WI38 (cell line): ENCODE measurements at regions not wholly inside any gene's neighbourhood (a gene's known extent, or its start where the extent isn't known, plus 50 kb on each side); places are given as distances from the start of the nearest gene placed in this dataset.

Source experiments
- H3K4me3 ChIP-seq: 2 replicates; pipeline ENCODE4 v1.5.1; 2011; ENCODE audit warnings: low read depth, mild to moderate bottlenecking, control low read depth, low read length
- TF ChIP-seq, protein P1 (sequence below): IDR thresholded peaks from 2 replicates; pipeline ENCODE4 v1.5.1; 2012; ENCODE audit warnings: low read depth, mild to moderate bottlenecking, control low read depth, low read length

DNA sequence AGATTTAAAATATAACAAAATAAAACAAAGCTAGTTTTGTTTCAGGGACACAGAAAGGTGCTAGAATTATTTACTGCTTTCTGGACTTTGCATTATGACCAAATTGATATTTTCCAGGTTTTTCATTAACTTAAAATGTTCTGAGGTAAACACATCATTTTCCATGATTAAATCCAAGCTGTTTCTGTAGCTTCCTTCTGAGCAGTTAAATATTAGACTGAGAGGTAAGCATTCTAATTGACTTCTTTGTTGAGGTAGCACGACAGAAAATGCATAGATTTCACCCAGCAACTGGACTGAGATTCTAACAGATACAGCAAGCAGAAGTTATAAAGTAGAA is 98.3 kb downstream of the BMP4 start:
- TF ChIP-seq, protein P1, sequence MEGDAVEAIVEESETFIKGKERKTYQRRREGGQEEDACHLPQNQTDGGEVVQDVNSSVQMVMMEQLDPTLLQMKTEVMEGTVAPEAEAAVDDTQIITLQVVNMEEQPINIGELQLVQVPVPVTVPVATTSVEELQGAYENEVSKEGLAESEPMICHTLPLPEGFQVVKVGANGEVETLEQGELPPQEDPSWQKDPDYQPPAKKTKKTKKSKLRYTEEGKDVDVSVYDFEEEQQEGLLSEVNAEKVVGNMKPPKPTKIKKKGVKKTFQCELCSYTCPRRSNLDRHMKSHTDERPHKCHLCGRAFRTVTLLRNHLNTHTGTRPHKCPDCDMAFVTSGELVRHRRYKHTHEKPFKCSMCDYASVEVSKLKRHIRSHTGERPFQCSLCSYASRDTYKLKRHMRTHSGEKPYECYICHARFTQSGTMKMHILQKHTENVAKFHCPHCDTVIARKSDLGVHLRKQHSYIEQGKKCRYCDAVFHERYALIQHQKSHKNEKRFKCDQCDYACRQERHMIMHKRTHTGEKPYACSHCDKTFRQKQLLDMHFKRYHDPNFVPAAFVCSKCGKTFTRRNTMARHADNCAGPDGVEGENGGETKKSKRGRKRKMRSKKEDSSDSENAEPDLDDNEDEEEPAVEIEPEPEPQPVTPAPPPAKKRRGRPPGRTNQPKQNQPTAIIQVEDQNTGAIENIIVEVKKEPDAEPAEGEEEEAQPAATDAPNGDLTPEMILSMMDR: no peak
- no peak overlapping the region for H3K4me3 ChIP-seq

DNA sequence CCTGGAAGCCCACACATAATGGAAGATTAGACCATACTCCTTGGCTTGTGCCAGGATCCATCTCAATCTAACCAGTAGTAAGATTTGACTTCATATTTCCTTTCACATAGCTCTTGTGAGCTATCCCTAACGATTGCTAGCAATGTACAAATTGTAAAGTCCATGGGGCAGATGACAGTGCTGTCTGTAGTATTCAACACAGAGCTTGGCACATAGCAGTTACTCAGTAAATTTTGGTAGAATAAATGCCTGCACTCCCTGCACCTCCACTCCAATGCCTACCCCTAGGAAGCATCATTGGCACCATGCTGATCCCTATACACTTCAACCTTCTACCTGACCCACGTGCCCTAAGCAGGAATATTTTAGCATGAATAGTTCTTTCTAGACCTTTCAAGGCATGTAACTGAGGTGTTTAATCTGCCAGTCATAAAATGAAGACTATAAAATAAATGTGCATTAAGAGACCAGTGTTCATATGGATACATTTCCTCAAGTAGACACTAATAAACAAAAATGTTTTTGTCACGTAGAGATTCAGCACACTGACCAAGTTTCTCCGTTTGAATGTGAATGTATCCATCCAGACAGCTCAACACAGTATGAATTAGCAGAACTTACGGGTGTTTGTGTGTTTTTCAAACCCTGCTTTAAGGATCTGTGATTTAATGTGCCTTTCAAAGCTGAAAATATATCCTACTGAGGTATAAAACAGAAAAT is 98.8 kb downstream of the BMP4 start:
- TF ChIP-seq, protein P1: no peak
- H3K4me3 ChIP-seq: no peak overlapping the region

DNA sequence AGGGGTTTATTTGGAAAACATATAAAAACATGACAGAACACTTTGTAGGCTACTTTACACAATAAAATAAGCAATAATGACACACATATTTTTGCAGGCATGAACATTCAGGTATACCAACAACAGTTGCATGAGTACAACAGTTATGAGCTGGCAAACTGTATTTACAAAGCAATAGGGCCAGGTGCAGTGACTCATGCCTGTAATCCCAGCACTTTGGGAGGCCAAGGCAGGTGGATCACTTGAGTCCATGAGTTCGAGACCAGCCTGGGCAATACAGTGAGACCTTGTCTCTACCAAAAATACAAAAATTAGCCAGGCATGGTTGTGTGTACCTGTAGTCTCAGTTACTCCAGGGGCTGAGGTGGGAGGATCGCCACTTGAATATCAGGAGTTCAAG is 101.1 kb downstream of the BMP4 start:
- no peak overlapping the region for H3K4me3 ChIP-seq
- TF ChIP-seq, protein P1: no peak

DNA sequence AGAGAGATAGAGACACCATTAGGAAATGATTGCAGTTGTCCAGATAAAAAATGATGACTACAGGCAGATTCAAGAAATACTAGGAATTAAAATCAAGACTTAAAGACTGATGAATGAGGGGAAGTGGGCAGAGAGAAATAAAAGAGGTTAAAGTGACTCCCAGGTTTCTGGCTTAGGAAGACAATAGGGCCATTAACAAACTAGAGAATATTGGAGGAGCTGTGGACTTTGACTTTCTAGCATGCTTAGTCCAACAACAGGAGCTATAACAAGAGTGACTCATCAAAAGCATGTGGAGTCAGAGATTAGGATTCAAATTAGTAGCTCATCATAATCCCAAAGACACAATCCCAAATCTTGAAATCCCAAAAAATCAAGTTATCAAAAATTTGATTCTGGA is 101.5 kb downstream of the BMP4 start:
- H3K4me3 ChIP-seq: no peak overlapping the region
- TF ChIP-seq, protein P1: no peak

DNA sequence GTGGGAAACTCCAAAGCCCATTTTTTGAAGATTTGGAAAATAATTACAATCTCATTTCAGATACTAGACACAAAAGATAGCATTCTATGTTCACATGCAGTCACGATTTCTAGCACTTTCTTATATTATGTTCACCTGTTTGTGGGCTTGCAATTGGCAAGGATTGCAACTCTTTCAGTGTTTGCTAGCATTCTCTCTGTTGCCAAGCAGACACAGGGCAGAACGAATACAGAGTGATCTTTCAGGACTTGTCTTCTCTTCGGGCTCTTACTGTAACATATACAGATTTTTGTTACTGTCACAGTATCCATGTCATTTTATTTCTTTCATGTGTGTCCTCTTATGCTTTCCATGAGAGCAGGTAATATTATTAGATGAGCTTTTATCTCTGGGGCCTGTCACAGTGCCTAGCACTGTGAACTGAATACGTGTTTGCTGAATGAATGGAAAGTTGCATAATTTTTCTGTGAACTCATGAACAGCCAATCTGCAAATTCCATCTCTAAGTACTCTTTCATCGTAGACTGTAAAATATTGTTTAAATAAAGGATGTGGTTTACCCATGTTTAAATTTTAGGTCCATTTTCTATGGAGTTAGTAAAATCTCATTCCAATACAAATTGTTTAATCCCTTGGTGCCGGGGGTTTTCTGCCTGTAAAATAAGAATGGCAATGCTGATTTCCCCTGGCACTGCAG is 105.1 kb downstream of the BMP4 start:
- TF ChIP-seq, protein P1: no peak
- no peak overlapping the region for H3K4me3 ChIP-seq

DNA sequence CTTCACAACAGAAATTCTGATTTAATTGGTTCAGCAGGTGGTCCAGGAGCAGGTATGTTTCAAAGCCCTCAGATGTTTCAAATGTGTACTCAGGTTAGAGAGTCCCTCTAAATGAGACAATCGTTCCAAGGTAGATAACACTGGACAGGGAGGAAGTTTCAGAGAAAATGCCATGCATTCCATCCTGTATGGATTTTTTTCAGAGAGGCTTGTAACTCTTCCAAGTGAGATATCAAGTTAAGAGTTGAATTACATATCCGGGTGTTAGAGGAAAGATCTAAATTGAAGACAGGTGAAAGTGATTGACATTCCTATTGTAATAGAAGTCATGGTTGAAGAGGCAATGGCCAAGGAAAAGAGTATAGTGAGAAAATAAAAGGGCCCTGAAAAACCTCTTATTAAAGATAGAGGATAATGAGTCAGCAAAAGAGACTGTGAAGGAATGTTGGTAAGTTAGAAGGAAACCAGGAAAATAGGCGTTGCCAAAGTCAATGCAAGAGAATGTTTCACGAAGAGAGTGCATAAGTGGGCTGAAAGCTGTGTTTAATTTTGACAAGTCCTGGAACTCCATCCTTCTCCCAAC is 105.8 kb downstream of the BMP4 start:
- TF ChIP-seq, protein P1: no peak
- no peak overlapping the region for H3K4me3 ChIP-seq

DNA sequence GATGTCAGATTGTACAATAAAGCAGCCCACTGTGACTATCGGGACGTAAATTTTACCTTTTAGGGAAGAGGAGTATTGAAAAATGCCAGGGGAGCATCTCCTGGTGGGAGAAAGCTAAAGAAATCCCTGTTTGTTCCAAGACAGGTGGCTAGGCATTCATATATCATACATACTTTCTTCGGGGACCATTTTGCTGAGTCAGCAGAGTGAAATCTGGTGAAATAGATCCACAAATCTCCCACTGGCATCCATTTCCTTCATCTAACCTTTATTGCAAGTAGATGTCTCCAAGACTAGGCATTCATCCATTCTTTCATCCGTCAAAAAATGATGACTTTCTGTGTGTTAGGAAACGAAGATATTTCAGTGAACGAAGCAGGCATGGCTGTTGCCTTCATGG is 107.1 kb downstream of the BMP4 start:
- no peak overlapping the region for H3K4me3 ChIP-seq
- TF ChIP-seq, protein P1: no peak
